ENCODE measurements at regions not wholly inside any gene's neighbourhood (a gene's known extent, or its start where the extent isn't known, plus 50 kb on each side); places are given as distances from the start of the nearest gene placed in this dataset.

DNA sequence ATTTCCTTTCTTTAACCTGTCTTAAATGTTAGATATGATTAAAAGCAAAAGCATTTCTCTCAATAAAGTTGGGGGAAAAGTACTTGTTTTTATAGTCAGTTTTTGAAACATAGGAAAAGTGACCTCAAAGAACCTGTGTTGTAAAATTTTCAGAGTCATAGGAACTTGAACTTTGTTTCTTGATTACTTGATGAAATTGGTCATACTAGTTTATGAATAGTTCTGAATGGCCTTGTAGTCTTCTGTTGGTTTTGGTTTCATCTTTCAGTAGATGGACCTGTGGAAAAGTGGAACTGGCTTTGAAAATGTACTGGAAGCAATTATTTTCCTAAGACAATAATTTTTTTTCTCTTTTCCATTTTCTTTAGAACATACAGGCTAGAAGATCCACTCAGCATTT is 222.2 kb upstream of the NUDT6 start:
- TF ChIP-seq, protein P1, sequence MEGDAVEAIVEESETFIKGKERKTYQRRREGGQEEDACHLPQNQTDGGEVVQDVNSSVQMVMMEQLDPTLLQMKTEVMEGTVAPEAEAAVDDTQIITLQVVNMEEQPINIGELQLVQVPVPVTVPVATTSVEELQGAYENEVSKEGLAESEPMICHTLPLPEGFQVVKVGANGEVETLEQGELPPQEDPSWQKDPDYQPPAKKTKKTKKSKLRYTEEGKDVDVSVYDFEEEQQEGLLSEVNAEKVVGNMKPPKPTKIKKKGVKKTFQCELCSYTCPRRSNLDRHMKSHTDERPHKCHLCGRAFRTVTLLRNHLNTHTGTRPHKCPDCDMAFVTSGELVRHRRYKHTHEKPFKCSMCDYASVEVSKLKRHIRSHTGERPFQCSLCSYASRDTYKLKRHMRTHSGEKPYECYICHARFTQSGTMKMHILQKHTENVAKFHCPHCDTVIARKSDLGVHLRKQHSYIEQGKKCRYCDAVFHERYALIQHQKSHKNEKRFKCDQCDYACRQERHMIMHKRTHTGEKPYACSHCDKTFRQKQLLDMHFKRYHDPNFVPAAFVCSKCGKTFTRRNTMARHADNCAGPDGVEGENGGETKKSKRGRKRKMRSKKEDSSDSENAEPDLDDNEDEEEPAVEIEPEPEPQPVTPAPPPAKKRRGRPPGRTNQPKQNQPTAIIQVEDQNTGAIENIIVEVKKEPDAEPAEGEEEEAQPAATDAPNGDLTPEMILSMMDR (IDR thresholded peaks at IDR 0.05 in 4 of 5, conservative IDR thresholded peaks at IDR 0.05 in 1 of 5): no peak
- TF ChIP-seq POLR2A (IDR thresholded peaks at IDR 0.05): no peak

Measured in gastrocnemius medialis (tissue), 4 donors.